NCI-H748 (cell line): ENCODE measurements at regions not wholly inside any gene's neighbourhood (a gene's known extent, or its start where the extent isn't known, plus 50 kb on each side); places are given as distances from the start of the nearest gene placed in this dataset.
"Not testable (repeated sequence)": the region's sequence is repeated elsewhere in the genome, so short reads cannot be mapped to it uniquely, and the experiment has no call there.

Source experiments
- DNase-seq: peaks from one replicate; lab custom pipeline; 2025; ENCODE audit not compliant: unreplicated experiment; lab: John Stamatoyannopoulos, UW

DNA sequence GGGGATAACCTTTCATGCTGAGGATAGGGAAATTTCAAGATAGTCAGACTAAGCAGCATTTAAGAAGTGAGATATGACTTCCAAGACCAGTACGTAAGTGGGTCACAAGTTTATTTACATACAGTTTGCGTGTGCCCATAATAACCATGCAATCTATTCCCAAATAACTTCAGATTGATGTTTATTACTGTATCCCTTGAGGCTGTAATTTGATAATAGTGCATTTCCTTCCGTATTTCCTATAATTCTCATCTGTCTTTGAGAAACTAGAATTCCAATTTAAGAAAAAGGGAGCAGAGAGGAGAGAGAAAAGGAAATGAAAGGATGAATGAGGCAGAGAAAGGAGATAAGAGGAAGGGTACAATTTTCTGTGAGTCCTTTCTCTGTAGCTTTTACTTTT lies 1073.1 kb downstream of the EPHA3 start:
- no peak for DNase-seq

DNA sequence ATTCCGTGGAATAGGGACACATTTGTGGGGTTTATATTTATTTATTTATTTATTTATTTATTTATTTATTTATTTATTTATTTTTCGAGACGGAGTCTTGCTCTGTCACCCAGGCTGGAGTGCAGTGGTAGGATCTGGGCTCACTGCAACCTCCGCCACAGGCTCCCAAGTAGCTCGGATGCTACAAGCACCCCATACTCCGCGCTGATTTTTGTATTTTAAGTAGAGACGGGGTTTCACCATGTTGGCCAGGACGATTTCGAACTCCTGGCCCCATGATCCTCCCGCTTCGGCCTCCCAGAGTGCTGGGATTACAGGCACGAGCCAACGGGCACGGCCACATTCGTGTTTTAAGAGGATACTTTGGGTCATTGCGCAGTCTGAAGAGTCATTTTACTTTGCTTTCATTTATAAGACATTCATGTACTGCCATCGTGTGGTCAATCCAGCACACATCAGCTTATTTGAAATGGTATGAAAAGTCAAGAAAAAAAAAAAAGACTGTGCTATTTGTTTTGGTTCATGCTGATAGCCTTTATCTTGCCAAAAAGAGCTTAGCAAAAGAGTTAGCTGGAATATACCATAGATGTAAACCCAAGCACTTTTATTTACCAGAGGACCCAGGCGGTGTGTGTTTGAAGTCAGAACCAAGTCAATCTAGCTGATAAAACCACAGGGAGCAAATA lies 1075.0 kb downstream of the EPHA3 start:
- peak; percentile 57 for DNase-seq

DNA sequence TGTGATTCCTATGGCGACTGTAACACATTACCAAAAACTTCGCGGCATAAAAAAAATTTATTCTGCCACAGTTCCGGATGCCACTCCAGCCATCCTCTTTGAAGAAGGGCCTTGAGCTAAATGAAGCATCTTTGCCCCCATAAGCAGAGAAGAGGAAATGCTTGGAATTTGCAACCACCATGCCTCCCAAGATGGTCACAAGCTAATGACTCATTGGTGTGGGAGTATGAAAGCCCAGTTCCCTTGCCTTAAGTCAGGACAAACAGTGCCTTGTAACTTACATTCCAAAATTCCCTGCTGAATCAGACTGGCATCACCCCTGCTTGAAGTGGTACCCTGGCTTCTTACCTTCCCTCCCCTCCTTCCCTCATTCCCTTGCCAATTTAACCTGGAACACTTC lies 1077.4 kb downstream of the EPHA3 start:
- DNase-seq: no peak

DNA sequence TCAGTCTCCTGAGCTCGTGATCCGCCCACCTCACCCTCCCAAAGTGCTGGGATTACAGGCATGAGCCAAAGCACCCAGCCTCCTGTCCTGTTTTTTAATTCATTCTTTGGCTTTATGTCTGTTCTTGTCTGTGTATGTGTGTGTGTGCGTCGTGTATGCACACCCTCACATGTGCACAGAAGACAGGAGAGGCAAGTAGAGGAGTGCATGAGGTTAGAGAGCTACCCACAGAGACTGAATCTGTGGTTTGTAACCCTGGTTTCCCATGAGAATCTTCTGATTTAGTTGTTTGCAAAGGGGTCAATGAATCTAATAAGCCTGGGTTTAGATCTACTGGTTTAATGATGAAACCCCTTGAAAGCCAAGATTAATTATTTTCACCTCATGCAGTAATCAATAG lies 1090.0 kb downstream of the EPHA3 start:
- DNase-seq: not testable (repeated sequence)

DNA sequence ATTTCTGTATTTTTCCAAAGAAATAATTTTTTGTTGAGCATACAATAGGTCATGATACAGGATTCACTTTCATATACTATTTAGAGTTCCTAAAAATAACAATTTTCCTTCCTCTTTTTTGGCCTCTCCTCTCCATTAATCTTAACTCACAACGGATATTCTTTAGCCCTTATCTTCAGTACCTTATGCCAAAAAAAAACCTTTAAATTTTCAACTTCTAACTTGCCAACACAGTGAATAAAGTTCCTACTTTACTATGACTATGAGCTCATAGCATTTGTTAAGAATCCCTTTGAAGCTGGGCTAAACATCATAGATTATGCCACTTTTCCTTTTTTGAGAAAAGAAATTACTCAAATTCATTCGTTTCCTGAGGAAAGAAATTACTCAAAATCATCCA lies 1095.5 kb downstream of the EPHA3 start:
- DNase-seq: not testable (repeated sequence)

DNA sequence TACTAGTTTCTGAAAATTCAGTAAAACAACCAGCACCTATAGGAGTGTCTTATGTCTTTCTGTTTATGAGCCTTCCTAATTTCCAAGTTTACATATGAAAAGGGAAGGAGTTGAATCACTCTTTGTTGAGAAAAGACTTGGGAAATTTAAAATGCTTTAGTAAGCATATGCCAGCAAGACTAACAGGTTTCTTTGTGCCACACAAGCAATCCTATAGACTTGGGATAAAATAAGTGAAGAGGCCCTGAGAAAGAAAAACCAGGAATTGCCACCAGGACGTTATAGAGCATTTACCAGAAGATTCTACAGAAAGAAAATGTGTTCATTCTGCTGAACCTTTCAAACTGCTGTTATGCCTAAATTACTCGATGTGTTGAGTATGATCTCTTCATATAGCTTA lies 1099.1 kb downstream of the EPHA3 start:
- DNase-seq: not testable (repeated sequence)

DNA sequence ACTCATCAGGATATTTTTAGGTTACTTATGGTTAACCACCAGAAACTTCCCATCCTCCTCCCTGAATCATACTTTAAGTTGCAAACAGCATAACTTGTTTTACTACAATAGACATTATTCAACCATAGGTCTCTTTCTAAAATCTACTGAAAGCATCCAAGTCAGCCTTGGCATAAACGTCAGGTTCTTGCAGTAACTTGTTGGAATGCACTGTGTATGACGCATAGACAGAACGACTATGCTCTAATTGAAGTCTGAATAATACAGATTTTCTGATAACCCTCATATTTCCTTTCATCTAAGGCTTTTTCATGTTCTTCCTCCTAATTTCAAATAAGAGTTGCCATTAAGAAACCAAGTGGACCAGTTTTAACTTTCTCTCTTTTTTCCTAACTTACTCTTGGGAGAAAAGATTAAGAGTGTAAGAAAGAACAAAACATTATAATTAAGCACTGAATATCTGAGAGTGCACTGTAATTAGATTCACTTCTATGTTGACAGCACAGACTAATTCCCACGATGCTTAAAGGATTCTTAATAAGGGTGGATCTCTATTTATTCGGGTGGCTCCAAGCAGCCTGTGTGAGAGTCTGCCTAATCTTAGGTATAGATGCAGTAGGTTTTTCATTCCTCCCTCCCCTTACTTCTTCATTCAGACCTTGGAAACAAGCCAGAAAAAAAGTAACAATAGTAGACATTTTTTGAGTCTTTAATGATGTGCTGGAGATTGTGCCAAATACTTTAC lies 1100.1 kb downstream of the EPHA3 start:
- not testable (repeated sequence) for DNase-seq

DNA sequence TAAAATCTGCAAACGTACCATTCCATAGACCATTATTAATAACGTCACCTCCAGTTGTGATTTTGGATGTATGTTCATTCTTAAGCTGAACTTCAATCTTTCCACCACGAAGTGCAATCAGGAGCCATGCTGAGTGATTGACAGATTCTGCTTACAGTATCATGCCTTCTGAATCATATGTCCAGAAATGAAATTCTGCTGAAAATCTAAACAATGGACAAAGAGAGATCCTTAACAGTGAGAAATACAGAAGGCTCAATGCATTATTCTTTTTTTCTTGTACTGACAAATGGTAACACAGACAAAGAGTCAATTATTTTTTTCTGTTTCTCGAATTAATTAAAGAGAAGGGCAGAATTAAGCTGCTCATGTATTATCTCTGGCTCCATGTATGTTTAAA lies 1114.5 kb downstream of the EPHA3 start:
- no peak for DNase-seq

DNA sequence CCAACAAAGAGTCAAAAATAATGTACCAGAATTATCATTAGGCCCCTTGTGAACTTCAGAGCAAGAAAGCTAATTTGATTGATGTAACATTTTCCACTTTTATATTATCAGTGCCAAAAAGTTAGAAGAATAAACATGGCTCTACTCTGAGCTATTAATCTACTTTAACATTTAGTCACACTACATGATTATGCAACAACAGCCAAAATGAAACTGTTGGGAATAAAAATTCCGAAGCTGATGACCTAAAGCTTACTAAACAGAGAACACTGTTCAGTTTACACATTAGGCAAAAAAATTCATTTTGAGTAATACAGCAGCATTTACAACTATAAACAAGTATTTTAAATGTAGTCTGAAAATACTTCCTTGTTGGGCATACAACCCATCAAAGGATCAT lies 1134.1 kb downstream of the EPHA3 start:
- DNase-seq: no peak

DNA sequence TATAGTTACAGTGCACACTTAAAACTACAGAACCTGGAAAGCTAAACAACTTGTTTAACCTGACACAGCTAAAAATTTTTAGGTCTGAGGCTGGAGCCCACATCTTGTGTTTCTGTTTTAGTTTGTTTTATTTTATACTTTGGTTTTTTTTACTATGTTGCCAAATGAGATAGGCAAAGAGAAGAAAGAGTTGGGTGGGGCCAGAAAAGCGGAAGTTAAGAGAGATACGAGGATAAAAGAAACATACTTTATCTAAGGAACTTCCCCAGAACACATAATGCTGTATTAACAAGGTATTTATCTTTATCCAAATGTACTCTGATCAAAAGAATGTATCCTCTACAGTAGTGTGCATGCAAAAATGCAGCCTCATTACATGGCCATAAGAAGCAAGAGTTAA lies 1145.7 kb downstream of the EPHA3 start:
- DNase-seq: no peak

DNA sequence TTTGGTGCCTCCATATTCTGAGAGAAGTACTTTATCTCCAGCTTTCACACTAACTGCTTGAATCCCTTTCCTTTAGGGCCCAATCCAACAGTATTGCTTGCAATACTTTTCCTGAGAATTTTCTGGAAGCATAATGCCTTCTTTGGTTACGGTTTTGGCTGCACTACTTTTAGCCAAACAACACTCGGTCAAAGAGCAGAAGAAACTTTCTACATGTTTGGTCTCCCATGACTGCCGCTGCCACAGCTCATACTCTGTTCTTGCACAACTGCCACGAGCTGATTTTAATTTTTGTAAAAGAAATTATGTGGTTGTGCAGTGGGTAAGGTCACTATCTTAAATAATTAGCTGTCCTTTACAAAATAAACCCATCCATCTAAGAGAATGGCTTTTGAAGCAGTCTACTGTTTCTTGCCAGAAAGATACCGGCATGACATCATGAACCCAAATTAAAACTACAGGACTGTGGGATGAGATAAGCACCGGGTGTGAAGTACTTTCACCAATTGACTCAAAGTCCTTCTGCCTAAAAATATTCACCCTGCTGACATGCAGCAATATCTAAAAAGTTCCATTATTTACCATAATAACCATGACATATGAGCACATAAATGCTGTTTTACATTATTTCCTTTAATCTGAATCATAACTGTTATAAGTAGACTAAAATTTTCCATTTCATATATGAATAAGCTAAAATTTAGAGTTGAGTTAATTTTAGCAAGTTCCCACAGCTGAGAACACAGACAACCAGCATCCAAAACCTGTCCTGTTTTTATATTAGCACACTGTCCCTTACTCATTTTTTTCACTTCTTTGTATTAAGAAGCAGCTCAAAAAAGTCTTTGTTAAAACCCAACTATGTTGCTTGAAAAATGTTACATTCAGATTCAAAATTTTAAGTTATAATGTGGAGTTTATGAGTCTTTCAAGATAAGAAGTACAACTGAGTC lies 1154.3 kb downstream of the EPHA3 start:
- no peak for DNase-seq
